GM18867 (cell line): ENCODE measurements at regions not wholly inside any gene's neighbourhood (a gene's known extent, or its start where the extent isn't known, plus 50 kb on each side); places are given as distances from the start of the nearest gene placed in this dataset.
"Not testable (repeated sequence)": the region's sequence is repeated elsewhere in the genome, so short reads cannot be mapped to it uniquely, and the experiment has no call there.

ENCODE experiments used
- ATAC-seq: cut with Tn5 transposase; IDR thresholded peaks from one replicate; pipeline ENCODE4 v1.9.1; 2021; ENCODE audit warnings: mild to moderate bottlenecking, moderate library complexity; ENCODE audit not compliant: unreplicated experiment

DNA sequence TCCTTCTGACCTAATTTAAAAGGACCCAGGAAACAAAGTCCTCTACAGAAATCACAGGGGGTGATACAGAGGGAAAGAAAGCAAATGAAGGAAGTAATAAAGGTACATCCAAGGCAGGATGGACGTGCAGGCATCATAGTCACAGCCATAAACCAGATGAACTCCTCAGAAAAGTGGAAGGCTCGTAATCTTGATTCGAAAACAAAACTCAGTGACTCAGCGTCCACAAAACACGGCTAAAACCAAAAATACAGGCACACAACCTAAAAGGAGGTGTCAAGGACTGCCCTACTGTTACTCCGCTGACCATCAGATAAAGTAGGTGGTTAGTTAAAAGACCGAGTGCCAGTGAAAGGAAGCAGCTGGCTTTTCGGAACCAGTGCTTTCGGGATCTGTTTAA, 81.5 kb downstream of the TRIM69 start:
- ATAC-seq = not testable (repeated sequence)

DNA sequence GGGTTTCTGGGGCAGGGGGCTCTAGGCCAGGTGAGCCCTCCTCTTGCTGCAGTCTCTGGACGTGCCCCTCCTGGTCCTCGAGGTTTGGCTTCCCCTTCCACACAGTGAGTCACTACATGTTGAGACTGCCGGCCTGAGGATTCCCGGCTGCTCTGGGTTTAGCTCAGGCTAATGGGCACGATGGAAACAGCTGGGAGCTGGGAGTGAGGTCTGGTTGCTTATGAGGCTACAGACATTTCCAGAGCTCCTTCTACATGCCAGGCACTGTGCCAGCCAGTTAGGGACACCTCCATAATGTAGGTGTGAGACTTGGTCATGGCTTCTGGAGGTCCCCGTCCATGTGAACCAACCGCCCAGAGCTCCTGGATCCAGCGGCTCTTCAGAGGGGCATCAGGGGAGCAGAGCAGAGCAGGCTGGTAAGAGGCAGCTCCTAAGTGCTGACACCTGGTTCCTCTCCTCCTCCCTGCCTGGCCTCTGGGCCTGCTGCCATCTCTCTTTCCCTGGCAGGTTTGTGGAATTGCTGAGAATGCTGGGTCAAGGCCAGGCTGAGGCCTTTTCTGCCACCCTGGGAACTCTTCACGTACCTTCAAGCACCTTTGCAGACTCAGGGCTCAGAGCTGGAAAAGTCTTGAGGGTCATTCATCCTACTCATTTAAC, 83.1 kb downstream of the TRIM69 start:
- not testable (repeated sequence) for ATAC-seq

DNA sequence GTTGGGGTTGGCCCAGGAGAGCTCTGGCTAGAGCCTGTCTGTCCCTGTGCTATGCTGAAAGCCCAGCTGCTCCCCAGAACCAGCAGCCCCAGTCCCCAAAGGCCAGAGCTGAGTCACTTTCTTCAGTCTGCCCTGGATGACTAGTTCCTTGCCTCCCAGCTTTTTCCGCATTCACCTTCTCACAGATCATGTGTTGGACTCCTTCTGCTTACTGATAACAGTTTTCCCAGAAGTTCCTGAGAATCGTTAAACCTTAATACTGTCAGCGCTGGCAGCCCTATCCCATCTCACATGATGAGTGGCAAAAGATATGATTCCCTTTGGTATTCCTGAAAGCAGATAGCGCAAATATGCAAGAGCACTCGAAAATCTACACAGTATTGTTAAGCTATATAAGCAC, 84.2 kb downstream of the TRIM69 start:
- not testable (repeated sequence) for ATAC-seq

DNA sequence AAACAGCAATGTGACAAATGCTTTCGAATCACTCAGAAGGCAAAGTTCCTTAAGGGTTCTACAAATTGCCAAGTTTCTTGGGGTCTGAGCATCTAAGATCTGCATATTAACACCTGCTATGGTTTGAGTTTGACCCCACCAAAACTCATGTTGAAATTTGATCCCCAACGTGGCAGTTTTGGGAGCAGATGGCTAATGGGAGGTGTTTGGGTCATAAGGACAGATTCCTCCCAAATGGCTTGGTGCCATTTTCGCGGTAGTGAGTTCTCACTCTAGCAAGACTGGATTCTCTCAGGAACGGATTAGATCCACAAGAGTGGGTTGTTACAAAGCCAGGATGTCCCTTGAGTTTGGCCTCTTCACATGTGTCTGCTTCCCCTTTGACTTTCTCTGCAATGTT, 84.6 kb downstream of the TRIM69 start:
- ATAC-seq = not testable (repeated sequence)

DNA sequence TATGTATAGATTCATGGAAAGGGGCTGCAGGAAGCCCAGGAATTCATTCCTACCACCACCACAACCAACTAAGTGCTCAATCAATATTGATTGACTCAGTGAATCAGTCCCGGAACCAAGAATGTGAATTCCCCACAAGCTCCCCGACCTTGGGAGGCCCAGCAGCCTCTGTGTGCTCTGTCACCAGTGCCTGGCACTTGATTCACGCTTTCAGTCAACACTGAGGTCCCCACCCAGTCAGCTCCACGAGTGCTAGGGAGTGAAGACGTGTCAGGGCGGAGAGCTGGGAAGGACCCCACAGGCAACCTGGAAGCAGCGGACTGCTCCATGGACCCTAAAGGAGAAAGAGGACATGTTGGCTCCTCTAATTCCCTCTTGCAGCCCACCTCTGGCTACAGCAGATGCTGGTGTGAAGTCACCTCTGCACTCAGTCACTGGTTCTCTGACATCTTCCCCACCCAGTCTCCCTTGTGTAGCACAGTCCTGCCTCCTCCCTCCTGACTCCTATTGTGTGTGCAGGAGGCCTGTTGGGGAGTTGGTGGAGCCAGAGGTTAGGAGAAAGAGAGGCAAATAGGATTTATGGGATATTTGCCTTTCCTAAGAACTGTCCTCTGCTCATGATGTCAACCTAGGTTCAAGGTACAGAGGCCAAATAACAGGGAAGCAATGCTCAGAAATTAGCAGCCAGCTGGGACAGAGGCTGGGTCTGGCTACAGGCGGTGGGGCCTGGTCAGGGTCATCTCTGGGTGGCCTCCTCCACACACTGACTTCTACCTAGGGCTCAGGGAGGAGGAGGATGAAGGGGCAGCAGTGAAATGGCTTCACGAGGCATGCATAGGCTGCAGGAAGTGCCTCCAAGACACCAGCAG, 88.2 kb downstream of the TRIM69 start:
- ATAC-seq = not testable (repeated sequence)

DNA sequence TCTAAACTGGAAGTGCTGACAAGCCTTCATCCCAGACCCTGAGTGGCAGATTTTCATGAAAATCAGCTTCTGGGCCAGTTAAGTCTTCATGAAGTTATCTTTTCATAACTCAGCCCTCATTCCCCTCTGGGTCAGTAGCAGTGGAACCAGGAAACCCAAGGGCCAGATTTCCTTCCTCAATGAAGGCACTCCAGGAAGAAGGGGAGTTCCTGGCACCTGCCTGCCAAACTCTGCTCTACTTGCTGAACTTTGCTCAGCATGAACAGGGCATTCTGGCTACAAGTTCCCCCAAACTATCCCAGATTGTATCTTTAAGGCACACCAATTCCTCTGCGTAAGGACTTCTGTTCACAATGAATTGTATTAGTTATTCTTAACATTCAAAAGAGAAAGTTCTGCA, 90.3 kb downstream of the TRIM69 start:
- ATAC-seq = not testable (repeated sequence)

DNA sequence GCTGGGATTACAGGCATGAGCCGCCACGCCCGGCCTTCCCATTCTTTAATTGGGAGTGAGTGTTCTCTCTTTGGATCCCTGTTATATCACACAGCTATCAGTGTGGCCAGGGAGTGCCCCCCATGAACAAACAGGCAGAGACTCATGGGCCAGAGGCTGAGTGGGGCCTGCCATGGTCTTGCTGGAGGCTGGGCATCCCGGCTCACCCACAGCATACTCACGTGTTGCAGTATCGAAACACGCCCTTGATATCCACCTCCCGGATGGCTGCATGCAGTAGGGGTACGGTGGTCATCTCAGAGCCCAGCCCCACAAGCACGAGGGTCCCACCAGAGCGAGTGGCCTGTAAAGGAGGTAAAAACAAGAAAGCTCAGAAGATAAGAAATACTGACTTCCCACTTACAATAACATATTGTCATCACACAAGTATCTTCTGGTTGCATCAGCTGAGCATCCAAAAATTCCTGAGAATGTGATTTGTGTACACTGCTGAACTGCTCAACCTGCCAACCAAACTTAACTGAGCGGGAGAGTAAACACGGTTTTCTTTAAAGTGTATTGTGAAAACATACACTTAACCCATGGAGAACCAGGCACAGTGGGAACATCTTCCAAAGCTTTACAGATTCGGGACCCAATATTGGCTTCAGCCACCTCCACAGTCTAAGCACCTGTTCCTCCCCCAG, 92.0 kb downstream of the TRIM69 start:
- not testable (repeated sequence) for ATAC-seq

DNA sequence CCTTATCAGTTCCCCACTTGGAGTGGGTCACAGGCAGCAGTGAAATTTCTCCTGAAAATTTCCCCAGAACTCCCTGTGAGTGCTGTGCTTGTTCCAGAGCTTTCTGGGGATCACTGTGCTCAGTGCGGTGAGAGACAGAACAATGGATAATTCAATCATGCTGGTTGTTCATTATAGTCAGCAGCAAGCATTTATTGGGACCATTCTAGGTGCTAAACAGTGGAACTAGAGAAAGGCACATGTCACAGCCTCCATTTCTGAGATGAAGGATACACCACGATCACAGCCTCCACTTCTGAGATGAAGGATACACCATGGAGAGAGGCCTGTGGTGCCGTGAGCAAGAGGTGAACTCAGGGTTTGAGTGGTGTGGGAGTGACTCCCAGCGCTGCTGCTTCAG, 92.8 kb downstream of the TRIM69 start:
- ATAC-seq = not testable (repeated sequence)

DNA sequence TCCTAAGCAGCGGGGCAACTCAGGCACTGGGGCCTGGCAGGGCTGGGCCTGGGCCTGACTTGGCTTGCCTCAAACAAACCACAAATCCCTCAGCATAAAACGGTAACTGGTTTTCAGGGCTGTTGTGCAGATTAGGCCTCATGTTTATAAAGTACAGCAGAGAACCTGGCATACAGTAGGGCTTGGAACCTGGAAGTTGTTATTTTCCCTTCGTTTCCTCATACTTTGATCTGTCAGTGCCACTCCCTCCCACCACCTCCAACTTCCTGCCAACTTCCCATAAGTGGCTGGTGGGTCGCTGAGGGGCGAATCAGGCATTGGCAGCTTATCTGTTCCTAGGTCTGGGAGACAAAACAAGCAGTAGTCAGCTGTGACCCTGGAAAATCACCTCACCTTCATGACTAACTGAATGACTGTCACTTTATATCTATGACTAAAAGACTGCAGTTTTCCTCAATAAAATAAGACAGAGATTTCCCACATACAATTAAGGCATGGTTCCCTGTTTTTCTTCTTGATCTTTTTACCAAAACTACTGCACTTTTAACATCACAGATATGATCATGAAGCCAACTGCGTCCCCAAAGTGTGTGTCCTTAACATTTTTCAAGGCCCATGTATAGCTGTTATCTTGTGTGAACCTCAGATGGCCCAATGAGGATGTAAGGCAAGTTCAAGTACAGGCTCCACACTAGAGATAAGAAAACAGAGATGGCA, 94.5 kb downstream of the TRIM69 start:
- not testable (repeated sequence) for ATAC-seq

DNA sequence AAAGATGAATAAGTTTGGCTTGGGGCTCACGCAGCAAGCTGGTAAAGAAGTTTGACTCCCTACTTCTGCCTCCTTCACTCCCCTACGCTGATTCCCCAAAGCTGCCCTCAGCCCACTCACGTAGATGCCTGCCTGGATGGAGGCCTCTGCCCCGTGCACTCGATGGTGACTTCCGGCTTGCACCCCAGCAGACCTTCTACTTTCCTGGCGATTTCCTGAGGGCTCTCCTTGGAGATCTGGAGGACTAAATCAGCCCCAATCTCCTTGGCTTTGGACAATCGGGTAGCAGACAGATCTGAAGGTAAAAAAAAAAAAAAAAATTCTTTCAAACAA, 95.0 kb downstream of the TRIM69 start:
- ATAC-seq = not testable (repeated sequence)

DNA sequence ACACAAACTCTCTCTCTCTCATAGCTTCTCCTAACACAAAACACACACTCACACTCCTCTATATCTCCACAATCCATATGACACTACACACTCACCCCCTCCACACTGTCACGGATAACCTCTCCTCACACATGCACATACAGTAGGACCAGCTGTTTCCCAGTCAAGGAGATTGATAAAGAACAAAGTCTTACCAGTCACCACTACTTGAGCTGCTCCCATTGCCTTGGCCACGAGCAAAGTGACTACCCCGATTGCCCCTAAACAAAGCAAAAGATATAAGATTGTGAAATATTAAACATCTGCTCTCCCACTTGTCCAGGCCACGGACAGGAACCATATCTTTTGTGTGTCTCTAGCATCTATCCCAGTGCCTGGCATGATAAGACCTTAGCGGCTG, 95.8 kb downstream of the TRIM69 start:
- not testable (repeated sequence) for ATAC-seq

DNA sequence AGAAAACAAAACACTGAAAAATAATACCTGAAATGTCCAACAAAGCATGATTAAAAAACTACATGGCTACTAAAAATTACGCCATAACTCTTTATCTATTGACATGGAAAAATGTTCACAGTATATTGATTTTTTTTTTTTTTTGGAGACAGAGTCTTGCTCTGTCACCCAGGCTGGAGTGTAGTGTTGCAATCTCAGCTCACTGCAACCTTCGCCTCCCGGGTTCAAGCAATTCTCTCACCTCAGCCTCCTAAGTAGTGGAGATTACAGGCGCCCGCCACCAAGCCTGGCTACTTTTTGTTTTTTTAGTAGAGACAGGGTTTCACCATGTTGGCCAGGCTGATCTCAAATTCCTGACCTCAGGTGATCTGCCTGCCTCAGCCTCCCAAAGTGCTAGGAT, 96.8 kb downstream of the TRIM69 start:
- not testable (repeated sequence) for ATAC-seq

DNA sequence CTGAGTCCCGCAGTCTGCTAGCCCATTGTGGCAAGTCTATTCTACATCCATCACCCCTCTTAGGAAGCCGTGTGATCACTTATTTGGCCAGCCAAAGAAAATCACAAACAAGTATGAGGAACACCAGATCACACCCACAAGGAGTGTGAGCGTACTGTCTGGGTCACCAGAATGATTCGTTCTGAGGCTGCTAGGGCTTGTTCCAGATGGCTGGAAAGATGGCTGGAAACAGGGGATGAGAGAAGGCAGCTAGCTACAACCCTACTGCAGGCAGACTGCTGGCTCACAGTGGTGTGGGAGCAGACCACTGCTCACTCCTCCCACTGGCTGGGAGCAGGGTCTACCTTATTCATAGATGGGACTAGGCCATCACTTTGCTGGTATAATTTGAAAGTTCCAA, 97.4 kb downstream of the TRIM69 start:
- not testable (repeated sequence) for ATAC-seq

DNA sequence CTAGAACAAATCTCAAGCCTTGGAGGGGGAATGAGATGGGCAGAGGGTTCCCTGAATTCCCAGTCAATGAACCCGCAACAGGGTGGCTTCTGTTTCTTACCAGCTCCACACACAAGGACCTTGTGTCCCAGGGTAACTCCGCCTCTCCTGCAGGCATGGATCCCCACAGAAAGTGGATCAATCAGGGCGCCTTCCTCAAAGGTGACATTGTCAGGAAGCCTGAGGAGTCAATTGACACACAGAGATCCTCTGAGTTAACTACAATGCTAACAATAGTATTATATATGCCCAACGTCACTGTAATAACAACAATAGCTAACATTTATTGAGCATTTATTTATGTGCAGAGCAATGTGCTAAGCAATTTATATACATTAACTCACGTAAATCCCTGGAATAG, 98.8 kb downstream of the TRIM69 start:
- not testable (repeated sequence) for ATAC-seq

DNA sequence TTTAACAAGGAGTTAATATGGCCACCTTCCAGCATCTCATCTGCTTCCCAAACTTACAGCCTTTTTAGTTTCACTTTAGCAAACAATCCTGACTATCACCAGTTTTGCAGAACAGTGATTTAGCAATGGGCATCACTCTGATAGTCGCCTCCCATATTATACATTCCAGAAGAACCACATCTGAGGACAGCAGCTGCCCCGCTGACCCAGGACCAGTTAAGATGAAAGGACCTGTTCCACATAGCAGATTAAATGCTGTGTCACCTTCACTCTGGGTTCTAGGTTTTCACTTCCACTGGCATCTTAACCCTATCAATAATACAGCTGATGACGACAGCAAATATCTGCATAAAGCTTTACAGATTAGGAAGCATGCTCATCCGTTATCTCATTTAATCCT, 99.8 kb downstream of the TRIM69 start:
- ATAC-seq = no peak

DNA sequence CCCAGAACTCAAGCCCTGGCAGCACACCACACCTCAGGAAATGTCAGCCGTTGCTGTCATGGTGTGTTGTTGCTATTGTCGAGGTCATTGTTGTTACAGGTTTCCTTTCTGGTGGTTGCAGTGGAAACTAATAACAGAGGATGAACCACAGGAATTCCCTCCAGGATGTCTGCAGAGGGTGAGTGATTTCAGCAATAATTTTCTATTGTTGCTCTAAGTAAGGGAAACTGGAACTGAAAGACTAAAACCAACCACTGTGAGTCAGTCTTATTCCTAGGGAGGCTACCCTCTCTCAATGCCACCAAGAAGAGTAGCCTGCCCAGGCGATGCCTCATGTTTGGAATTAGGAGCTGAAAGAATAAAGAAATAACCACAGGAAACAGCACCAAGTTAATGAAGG, 102.6 kb downstream of the TRIM69 start:
- ATAC-seq = not testable (repeated sequence)

DNA sequence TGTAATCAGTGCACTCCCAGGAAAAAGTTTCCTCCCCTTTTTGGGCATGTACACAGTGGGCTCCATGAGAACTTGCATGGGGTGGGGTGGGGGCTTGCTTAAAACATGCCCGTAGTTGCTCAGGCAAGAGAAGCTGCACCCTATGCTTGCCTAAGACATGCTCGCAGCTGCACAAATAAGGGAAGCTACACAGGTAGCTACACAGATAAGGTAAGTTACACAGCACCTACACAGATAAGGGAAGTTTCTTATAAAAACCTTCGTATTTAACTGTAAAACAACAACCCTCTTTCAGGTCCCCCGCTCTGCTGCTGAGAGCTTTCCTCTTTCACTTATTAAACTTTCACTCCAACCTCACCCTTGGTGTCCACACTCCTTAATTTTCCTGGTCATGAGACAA, 105.4 kb downstream of the TRIM69 start:
- not testable (repeated sequence) for ATAC-seq

DNA sequence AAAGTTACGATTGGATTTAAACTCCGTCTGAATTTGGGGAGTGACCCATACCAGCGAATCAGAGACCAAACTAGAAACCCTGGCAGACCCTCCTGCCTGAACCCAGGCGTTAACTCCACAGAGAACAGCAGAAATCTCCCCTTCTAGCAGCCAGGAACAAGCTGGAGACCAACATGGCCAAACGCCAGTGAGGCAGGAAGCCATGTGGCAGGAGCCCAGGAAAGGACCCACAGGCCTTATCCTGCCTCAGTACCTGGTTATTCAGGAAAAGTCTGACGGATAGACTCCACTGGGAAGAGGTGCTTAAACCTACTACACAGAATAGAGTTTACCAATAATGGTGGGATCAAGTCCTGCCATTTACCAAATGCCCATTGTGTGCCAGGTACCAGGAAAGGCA, 106.6 kb downstream of the TRIM69 start:
- ATAC-seq = not testable (repeated sequence)

DNA sequence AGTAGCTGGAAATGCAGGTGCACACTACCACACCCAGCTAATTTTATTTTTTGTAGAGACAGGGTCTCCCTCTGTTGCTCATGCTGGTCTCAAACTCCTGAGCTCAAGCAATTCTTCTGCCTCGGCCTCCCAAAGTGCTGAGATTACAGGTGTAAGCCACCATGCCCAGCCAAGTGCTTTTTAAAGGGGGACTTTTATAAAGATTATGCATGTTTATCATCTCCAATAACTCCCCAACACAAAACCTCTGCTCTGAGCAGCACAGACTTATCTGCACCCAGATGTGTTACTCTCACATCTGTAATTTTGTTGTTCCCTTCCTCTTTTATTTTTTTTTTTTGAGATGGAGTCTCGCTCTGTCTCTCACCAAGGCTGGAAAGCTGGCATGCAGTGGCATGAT, 108.6 kb downstream of the TRIM69 start:
- not testable (repeated sequence) for ATAC-seq

DNA sequence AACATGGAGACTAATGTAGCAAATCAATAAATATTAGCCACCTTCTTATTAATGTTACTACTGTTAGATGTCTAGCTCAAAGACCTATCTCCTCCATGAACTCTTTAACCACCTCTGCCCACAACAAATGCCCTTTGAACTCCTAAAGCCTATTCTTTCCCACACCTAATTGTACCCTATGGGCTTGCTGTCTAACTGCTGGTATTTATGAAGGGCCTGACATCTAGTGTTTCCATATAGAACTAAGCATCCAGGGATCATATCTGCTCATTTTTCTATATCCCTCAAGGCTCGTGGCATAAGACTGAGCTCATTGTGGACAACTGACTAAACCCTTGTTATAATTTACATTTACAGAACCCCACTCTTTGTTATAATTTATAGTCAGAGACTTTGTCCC, 109.8 kb downstream of the TRIM69 start:
- not testable (repeated sequence) for ATAC-seq

DNA sequence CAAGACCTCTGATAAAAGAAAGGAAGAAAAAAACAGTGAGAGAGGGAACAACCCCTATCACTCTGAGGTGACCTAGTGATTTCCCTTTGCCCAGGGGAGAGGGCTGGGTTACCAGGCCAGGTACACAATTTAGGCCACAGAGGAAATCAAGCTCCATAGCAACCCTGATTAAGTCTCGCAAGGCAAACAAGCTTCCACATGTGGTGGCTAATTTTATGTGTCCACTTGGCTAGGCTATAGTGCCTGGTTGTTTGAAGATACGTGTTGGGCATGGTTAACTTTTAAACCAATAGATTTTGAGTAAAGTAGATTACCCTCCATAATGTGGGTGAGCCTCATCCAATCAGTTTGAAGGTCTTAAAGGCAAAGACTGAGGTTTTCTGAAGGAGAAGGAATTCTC, 108.9 kb upstream of the TERB2 start:
- not testable (repeated sequence) for ATAC-seq
